HepG2 (cell line): ENCODE measurements at regions not wholly inside any gene's neighbourhood (a gene's known extent, or its start where the extent isn't known, plus 50 kb on each side); places are given as distances from the start of the nearest gene placed in this dataset.

Source experiments
- CAMTA2 ChIP-seq: sonication (generic); formaldehyde crosslinking; IDR thresholded peaks from 2 replicates; pipeline ENCODE4 v1.4.0; 2020; ENCODE audit warnings: mild to moderate bottlenecking, missing genetic modification reagents, borderline replicate concordance
- CEBPG ChIP-seq: IDR thresholded peaks from 2 replicates; pipeline ENCODE4 v1.6.1; 2016
- GPBP1L1 ChIP-seq: sonication (generic); formaldehyde crosslinking; IDR thresholded peaks from 2 replicates; pipeline ENCODE4 v1.5.0; 2020; ENCODE audit warnings: mild to moderate bottlenecking, missing genetic modification reagents
- KLF13 ChIP-seq: sonication (generic); formaldehyde crosslinking; IDR thresholded peaks from 2 replicates; pipeline ENCODE4 v1.4.0; 2020; ENCODE audit warnings: mild to moderate bottlenecking, missing genetic modification reagents
- NFATC3 ChIP-seq: sonication (generic); formaldehyde crosslinking; IDR thresholded peaks from 2 replicates; pipeline ENCODE4 v1.5.1; 2020; ENCODE audit warnings: mild to moderate bottlenecking, missing genetic modification reagents
- NRL ChIP-seq: sonication (generic); formaldehyde crosslinking; IDR thresholded peaks from 2 replicates; pipeline ENCODE4 v1.5.0; 2020; ENCODE audit warnings: missing genetic modification reagents, mild to moderate bottlenecking, moderate library complexity, borderline replicate concordance
- POGK ChIP-seq: sonication (generic); formaldehyde crosslinking; conservative IDR thresholded peaks from 2 replicates; pipeline ENCODE4 v1.8.0; 2022; ENCODE audit warnings: mild to moderate bottlenecking, moderate library complexity, missing genetic modification reagents
- RFX3 ChIP-seq: IDR thresholded peaks from 2 replicates; pipeline ENCODE4 v1.6.1; 2016; ENCODE audit warnings: missing biosample characterization, missing genetic modification reagents
- SOX6 ChIP-seq, 2 experiments: fragments of 450-650 bp in 1 of 2; sonication (generic) in 1 of 2; formaldehyde crosslinking in 1 of 2; IDR thresholded peaks; 2 replicates each; pipeline versions ENCODE4 v1.4.0 to v1.6.1; 2017 to 2020; ENCODE audit warnings: antibody characterized with exemption in 1 of 2, mild to moderate bottlenecking in 1 of 2, missing genetic modification reagents in 1 of 2
- SYNCRIP ChIP-seq: fragments of 200-400 bp; formaldehyde crosslinking; IDR thresholded peaks from 2 replicates; pipeline ENCODE4 v1.6.1; 2018; ENCODE audit warnings: mild to moderate bottlenecking, low read depth, low read length; ENCODE audit not compliant: insufficient read depth
- TEF ChIP-seq: sonication (generic); formaldehyde crosslinking; IDR thresholded peaks from 2 replicates; pipeline ENCODE4 v1.5.0; 2020; ENCODE audit warnings: missing genetic modification reagents
- WIZ ChIP-seq: sonication (generic); formaldehyde crosslinking; IDR thresholded peaks from 2 replicates; pipeline ENCODE4 v1.5.1; 2020; ENCODE audit warnings: mild to moderate bottlenecking, missing genetic modification reagents
- ZBTB37 ChIP-seq: sonication (generic); formaldehyde crosslinking; IDR thresholded peaks from 2 replicates; pipeline ENCODE4 v1.4.0; 2020; ENCODE audit warnings: mild to moderate bottlenecking, missing genetic modification reagents
- ZGPAT ChIP-seq: IDR thresholded peaks from 2 replicates; pipeline ENCODE4 v1.6.1; 2016; ENCODE audit warnings: mild to moderate bottlenecking
- ZNF160 ChIP-seq: sonication (generic); formaldehyde crosslinking; IDR thresholded peaks from 2 replicates; pipeline ENCODE4 v1.8.0; 2022; ENCODE audit warnings: mild to moderate bottlenecking, inconsistent platforms, missing genetic modification reagents
- ZNF337 ChIP-seq: sonication (generic); formaldehyde crosslinking; IDR thresholded peaks from 2 replicates; pipeline ENCODE4 v1.5.1; 2020; ENCODE audit warnings: missing genetic modification reagents, low read depth, mild to moderate bottlenecking, borderline replicate concordance
- ZNF570 ChIP-seq: sonication (generic); formaldehyde crosslinking; IDR thresholded peaks from 2 replicates; pipeline ENCODE4 v1.4.0; 2020; ENCODE audit warnings: mild to moderate bottlenecking, missing genetic modification reagents, borderline replicate concordance
- ZNF614 ChIP-seq: IDR thresholded peaks from 2 replicates; pipeline ENCODE4 v1.6.1; 2018; ENCODE audit warnings: missing biosample characterization, missing genetic modification reagents, inconsistent platforms, borderline replicate concordance
- ZNF7 ChIP-seq: IDR thresholded peaks from 2 replicates; pipeline ENCODE4 v1.6.1; 2016; ENCODE audit warnings: missing biosample characterization, missing genetic modification reagents
- ZSCAN25 ChIP-seq: sonication (generic); formaldehyde crosslinking; IDR thresholded peaks from 2 replicates; pipeline ENCODE4 v1.8.0; 2022; ENCODE audit warnings: mild to moderate bottlenecking, missing genetic modification reagents
- TF ChIP-seq, protein P1 (sequence below): conservative IDR thresholded peaks from 2 replicates; pipeline ENCODE4 v1.6.1; 2018; ENCODE audit warnings: missing genetic modification reagents

DNA sequence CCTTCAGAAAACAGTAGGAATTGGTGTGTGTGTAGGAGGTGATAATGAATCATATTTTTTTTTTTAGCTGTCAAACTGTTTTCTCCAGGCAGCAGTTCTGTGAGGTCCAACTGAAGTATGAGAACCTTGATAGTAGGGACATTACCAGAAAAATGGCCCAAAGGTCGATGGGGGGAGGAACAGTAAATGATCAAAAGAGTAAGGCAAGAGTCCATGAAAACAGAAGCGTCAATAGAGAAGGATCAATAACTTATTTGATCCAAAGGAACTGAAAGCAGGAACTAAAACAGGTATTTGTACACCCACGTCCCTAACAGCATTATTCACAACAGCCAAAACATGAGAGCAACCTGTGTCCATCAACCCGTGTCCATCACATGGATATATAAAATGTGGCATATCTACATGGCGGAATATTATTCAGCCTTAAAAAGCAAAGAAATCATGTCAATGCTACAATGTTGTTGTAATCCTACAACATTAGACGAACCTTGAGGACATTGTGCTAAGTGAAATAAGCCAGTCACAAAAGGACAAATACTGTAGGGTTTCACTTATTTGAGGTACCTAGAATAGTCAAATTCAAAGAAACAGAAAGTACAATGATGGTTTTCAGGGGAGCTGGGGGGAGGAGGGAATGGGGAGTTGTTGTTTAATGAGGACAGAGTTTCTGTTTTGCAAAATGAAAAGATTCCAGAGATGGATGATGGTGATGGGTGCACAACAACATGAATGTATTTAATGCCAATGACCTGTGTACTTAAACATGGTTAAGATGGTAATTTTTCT is 214.0 kb upstream of the KLF14 start (continued):
- TF ChIP-seq GPBP1L1, result no peak
- TF ChIP-seq WIZ (CRISPR knock-in tag), result no peak
- peak; percentile 38; the same call in 1 of the 2 replicates for TF ChIP-seq ZNF160 (CRISPR knock-in tag)
- 0 out of 2 replicates have a peak, but pooled peaks have one; percentile 31 for TF ChIP-seq ZNF614 (CRISPR knock-in tag)
- no peak for TF ChIP-seq CAMTA2 (CRISPR knock-in tag)
- no peak for TF ChIP-seq ZBTB37 (CRISPR knock-in tag)
- no peak for TF ChIP-seq SOX6 (IDR thresholded peaks at IDR 0.05)
- peak; percentile 79 for TF ChIP-seq SOX6 (CRISPR knock-in tag; IDR thresholded peaks at IDR 0.05)
- TF ChIP-seq, protein P1, sequence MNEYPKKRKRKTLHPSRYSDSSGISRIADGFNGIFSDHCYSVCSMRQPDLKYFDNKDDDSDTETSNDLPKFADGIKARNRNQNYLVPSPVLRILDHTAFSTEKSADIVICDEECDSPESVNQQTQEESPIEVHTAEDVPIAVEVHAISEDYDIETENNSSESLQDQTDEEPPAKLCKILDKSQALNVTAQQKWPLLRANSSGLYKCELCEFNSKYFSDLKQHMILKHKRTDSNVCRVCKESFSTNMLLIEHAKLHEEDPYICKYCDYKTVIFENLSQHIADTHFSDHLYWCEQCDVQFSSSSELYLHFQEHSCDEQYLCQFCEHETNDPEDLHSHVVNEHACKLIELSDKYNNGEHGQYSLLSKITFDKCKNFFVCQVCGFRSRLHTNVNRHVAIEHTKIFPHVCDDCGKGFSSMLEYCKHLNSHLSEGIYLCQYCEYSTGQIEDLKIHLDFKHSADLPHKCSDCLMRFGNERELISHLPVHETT, result no peak
- TF ChIP-seq ZNF570 (CRISPR knock-in tag), result no peak
- no peak for TF ChIP-seq KLF13 (CRISPR knock-in tag)
- TF ChIP-seq ZNF7, result no peak
- no peak for TF ChIP-seq POGK (CRISPR knock-in tag)
- no peak for TF ChIP-seq SYNCRIP
- TF ChIP-seq CEBPG (CRISPR knock-in tag), result 0 out of 2 replicates have a peak, but pooled peaks have one; percentile 29
- TF ChIP-seq NFATC3 (CRISPR knock-in tag), result no peak
- no peak for TF ChIP-seq NRL (CRISPR knock-in tag)
- TF ChIP-seq ZSCAN25 (CRISPR knock-in tag), result no peak
- peak; percentile 31; the same call in 1 of the 2 replicates for TF ChIP-seq ZGPAT (CRISPR knock-in tag)
- no peak for TF ChIP-seq ZNF337 (CRISPR knock-in tag)
- no peak for TF ChIP-seq TEF (CRISPR knock-in tag)
- no peak for TF ChIP-seq RFX3
